Gastrocnemius medialis (tissue), 4 donors: ENCODE measurements at regions not wholly inside any gene's neighbourhood (a gene's known extent, or its start where the extent isn't known, plus 50 kb on each side); places are given as distances from the start of the nearest gene placed in this dataset.

Source experiments
- CTCF ChIP-seq, 5 experiments: fragments of 450-650 bp in 3 of 5; fragments of 200-600 bp in 2 of 5; sonication (generic) in 2 of 5; IDR thresholded peaks in 4 of 5; conservative IDR thresholded peaks in 1 of 5; 1 replicate in 4 of 5; 2 replicates in 1 of 5; pipeline ENCODE4 v1.5.1; 2016 to 2019; ENCODE audit warnings: antibody characterized with exemption in 5 of 5, mild to moderate bottlenecking in 3 of 5, moderate library complexity in 3 of 5
- POLR2A ChIP-seq, 2 donors: fragments of 450-650 bp; IDR thresholded peaks; one replicate each; pipeline ENCODE4 v1.6.1; 2017; ENCODE audit warnings: antibody characterized with exemption in 2 of 2, mild to moderate bottlenecking in 2 of 2, moderate library complexity in 2 of 2

- TF ChIP-seq CTCF (IDR thresholded peaks at IDR 0.05 in 4 of 5, conservative IDR thresholded peaks at IDR 0.05 in 1 of 5): no peak
- no peak for TF ChIP-seq POLR2A (IDR thresholded peaks at IDR 0.05)
These were observed 384.7 kb upstream of the ID4 start for GRCh38 chr6:19452495-19452894.
